IMR-90 (cell line): ENCODE measurements at regions not wholly inside any gene's neighbourhood (a gene's known extent, or its start where the extent isn't known, plus 50 kb on each side); places are given as distances from the start of the nearest gene placed in this dataset.

Experiments
- ATAC-seq: fragments of 200-7000 bp; cut with Tn5 transposase; 2 replicates; pipeline ENCODE4 v1.9.1; 2020; ENCODE audit warnings: low read depth, mild to moderate bottlenecking, moderate library complexity
- BruUV-seq: library from RNA; stranded (reverse); fragments of 400-500 nt; replicated peaks from 2 replicates; lab custom pipeline; 2021; lab: Mats Ljungman, UMichigan
- CTCF ChIA-PET: fragments of 300-600 bp; formaldehyde crosslinking; extraction: SDS; loops from one replicate; lab custom pipeline; 2021; ENCODE audit warnings: antibody characterized with exemption; lab: Yijun Ruan, JAX
- POLR2A ChIA-PET: fragments of 300-600 bp; sonication (Branson Sonifier 250); formaldehyde crosslinking; loops from one replicate; lab custom pipeline; 2022; ENCODE audit warnings: antibody characterized with exemption; ENCODE audit not compliant: unreplicated experiment; lab: Charles Lee
- DNase-seq: peaks from one replicate; pipeline ENCODE4 v3.0.0; 2013
- H2AFZ ChIP-seq: replicated peaks from 2 replicates; pipeline ENCODE3; 2013; ENCODE audit warnings: low read length, mild to moderate bottlenecking; ENCODE audit not compliant: poor library complexity
- H2AK5ac ChIP-seq: 2 replicates; pipeline ENCODE4 v1.6.1; 2013; ENCODE audit warnings: low read depth, low read length, inconsistent platforms
- H2AK9ac ChIP-seq: replicated peaks from 2 replicates; pipeline ENCODE3; 2013; ENCODE audit warnings: mild to moderate bottlenecking, low read depth, low read length, moderate library complexity; ENCODE audit not compliant: poor library complexity
- H2BK120ac ChIP-seq: 2 replicates; pipeline ENCODE4 v1.6.1; 2013; ENCODE audit warnings: low read depth, low read length, inconsistent platforms
- H2BK15ac ChIP-seq: 3 replicates; pipeline ENCODE4 v1.6.1; 2013; ENCODE audit warnings: low read depth, low read length, inconsistent platforms
- H2BK20ac ChIP-seq: 2 replicates; pipeline ENCODE4 v1.6.1; 2013; ENCODE audit warnings: low read depth, mild to moderate bottlenecking, inconsistent platforms, low read length, moderate library complexity
- H2BK5ac ChIP-seq: 2 replicates; pipeline ENCODE4 v1.6.1; 2013; ENCODE audit warnings: mild to moderate bottlenecking, low read depth, low read length, inconsistent platforms; ENCODE audit not compliant: poor library complexity, severe bottlenecking
- H3K14ac ChIP-seq: replicated peaks from 2 replicates; pipeline ENCODE4 v1.6.1; 2013; ENCODE audit warnings: low read depth, low read length, inconsistent platforms
- H3K18ac ChIP-seq: 2 replicates; pipeline ENCODE4 v1.6.1; 2013; ENCODE audit warnings: low read depth, low read length, control low read depth
- H3K23ac ChIP-seq: 2 replicates; pipeline ENCODE4 v1.6.1; 2013; ENCODE audit warnings: low read depth, low read length, inconsistent platforms
- H3K27ac ChIP-seq: 2 replicates; pipeline ENCODE4 v1.5.1; 2013; ENCODE audit warnings: mild to moderate bottlenecking, control low read depth, low read length; ENCODE audit not compliant: insufficient read depth
- H3K27me3 ChIP-seq: 2 replicates; pipeline ENCODE4 v1.6.1; 2013; ENCODE audit warnings: low read length; ENCODE audit not compliant: control insufficient read depth, insufficient read depth
- H3K36me3 ChIP-seq: 2 replicates; pipeline ENCODE4 v1.6.1; 2013; ENCODE audit warnings: low read length, mixed read lengths; ENCODE audit not compliant: control insufficient read depth, insufficient read depth
- H3K4ac ChIP-seq: 2 replicates; pipeline ENCODE4 v1.6.1; 2013; ENCODE audit warnings: low read depth, low read length, inconsistent platforms
- H3K4me1 ChIP-seq: 2 replicates; pipeline ENCODE4 v1.6.1; 2013; ENCODE audit warnings: low read length, mixed read lengths; ENCODE audit not compliant: control insufficient read depth, insufficient read depth
- H3K4me2 ChIP-seq: 2 replicates; pipeline ENCODE4 v1.6.1; 2013; ENCODE audit warnings: low read depth, mild to moderate bottlenecking, control low read depth, low read length, moderate library complexity
- H3K4me3 ChIP-seq: 2 replicates; pipeline ENCODE4 v1.5.1; 2013; ENCODE audit warnings: low read depth, mild to moderate bottlenecking, control low read depth, low read length, moderate library complexity; ENCODE audit not compliant: insufficient read depth
- H3K56ac ChIP-seq: 2 replicates; pipeline ENCODE4 v1.6.1; 2013; ENCODE audit warnings: low read length, inconsistent platforms; ENCODE audit not compliant: insufficient read depth; ENCODE audit errors: extremely low read depth
- H3K79me1 ChIP-seq, 2 experiments: 2 replicates each; pipeline ENCODE4 v1.6.1; 2013; ENCODE audit warnings: low read length in 2 of 2, inconsistent platforms in 1 of 2, low read depth in 1 of 2
- H3K9ac ChIP-seq: 2 replicates; pipeline ENCODE4 v1.6.1; 2013; ENCODE audit warnings: low read depth, low read length, control low read depth
- H3K9me1 ChIP-seq: 2 replicates; pipeline ENCODE4 v1.6.1; 2013; ENCODE audit warnings: low read length, inconsistent platforms; ENCODE audit not compliant: insufficient read depth
- H3K9me3 ChIP-seq: 2 replicates; pipeline ENCODE4 v1.6.1; 2013; ENCODE audit warnings: low read length; ENCODE audit not compliant: control insufficient read depth, insufficient read depth
- H4K20me1 ChIP-seq: 2 replicates; pipeline ENCODE4 v1.6.1; 2013; ENCODE audit warnings: low read length, inconsistent platforms; ENCODE audit not compliant: insufficient read depth
- H4K5ac ChIP-seq: 2 replicates; pipeline ENCODE4 v1.6.1; 2013; ENCODE audit warnings: mild to moderate bottlenecking, low read depth, low read length, control low read depth
- H4K8ac ChIP-seq, 2 experiments: 2 replicates each; pipeline ENCODE4 v1.6.1; 2013; ENCODE audit warnings: low read depth in 2 of 2, low read length in 2 of 2, control low read depth in 1 of 2, inconsistent platforms in 1 of 2
- H4K91ac ChIP-seq: 2 replicates; pipeline ENCODE4 v1.6.1; 2013; ENCODE audit warnings: low read depth, low read length, inconsistent platforms; ENCODE audit not compliant: insufficient read depth
- BHLHE40 ChIP-seq: fragments of 150-350 bp; IDR thresholded peaks from 2 replicates; pipeline ENCODE4 v1.6.1; 2016; ENCODE audit warnings: mild to moderate bottlenecking, low read depth, low read length
- CEBPB ChIP-seq: IDR thresholded peaks from 2 replicates; pipeline ENCODE4 v1.6.1; 2012; ENCODE audit warnings: low read depth, low read length, improper control_type of control experiment
- CHD1 ChIP-seq: IDR thresholded peaks from 2 replicates; pipeline ENCODE4 v1.6.1; 2012; ENCODE audit warnings: low read depth, low read length, improper control_type of control experiment
- CTCF ChIP-seq: conservative IDR thresholded peaks from 2 replicates; pipeline ENCODE4 v1.5.1; 2012; ENCODE audit warnings: mild to moderate bottlenecking, low read depth, low read length, improper control_type of control experiment
- ELK1 ChIP-seq: fragments of 150-350 bp; IDR thresholded peaks from 2 replicates; pipeline ENCODE4 v1.6.1; 2016; ENCODE audit warnings: low read depth, mild to moderate bottlenecking, low read length, moderate library complexity, borderline replicate concordance
- FOS ChIP-seq: fragments of 150-350 bp; IDR thresholded peaks from 2 replicates; pipeline ENCODE4 v1.6.1; 2016; ENCODE audit warnings: low read depth, low read length
- MAFK ChIP-seq: IDR thresholded peaks from 2 replicates; pipeline ENCODE4 v1.6.1; 2012; ENCODE audit warnings: low read depth, low read length, improper control_type of control experiment
- MAZ ChIP-seq: IDR thresholded peaks from 2 replicates; pipeline ENCODE4 v1.6.1; 2012; ENCODE audit warnings: low read depth, mild to moderate bottlenecking, low read length, improper control_type of control experiment, moderate library complexity, borderline replicate concordance
- MXI1 ChIP-seq: IDR thresholded peaks from 2 replicates; pipeline ENCODE4 v1.6.1; 2012; ENCODE audit warnings: low read depth, mild to moderate bottlenecking, low read length, moderate library complexity, borderline replicate concordance
- NFE2L2 ChIP-seq: fragments of 150-350 bp; IDR thresholded peaks from 2 replicates; pipeline ENCODE4 v1.6.1; 2016; ENCODE audit warnings: low read depth, mild to moderate bottlenecking, low read length
- POLR2A ChIP-seq: IDR thresholded peaks from 2 replicates; pipeline ENCODE4 v1.6.1; 2012; ENCODE audit warnings: mild to moderate bottlenecking, low read depth, low read length
- RAD21 ChIP-seq: IDR thresholded peaks from 2 replicates; pipeline ENCODE4 v1.6.1; 2012; ENCODE audit warnings: low read length, improper control_type of control experiment
- RCOR1 ChIP-seq: IDR thresholded peaks from 2 replicates; pipeline ENCODE4 v1.6.1; 2012; ENCODE audit warnings: mild to moderate bottlenecking, low read length, improper control_type of control experiment; ENCODE audit not compliant: insufficient replicate concordance
- RFX5 ChIP-seq: IDR thresholded peaks from 2 replicates; pipeline ENCODE4 v1.8.0; 2012; ENCODE audit warnings: low read depth, mild to moderate bottlenecking, low read length, moderate library complexity
- SMC3 ChIP-seq: fragments of 150-350 bp; IDR thresholded peaks from 2 replicates; pipeline ENCODE4 v1.6.1; 2016; ENCODE audit warnings: low read depth, mild to moderate bottlenecking, antibody characterized with exemption, low read length, moderate library complexity
- USF2 ChIP-seq: fragments of 150-350 bp; IDR thresholded peaks from 2 replicates; pipeline ENCODE4 v1.6.1; 2017; ENCODE audit warnings: mild to moderate bottlenecking, antibody characterized with exemption, low read length, low read depth
- WGBS, 2 experiments: methylation state at CpG; one replicate each; pipeline versions ENCODE4 v1.1.5 to v1.1.7; 2013; ENCODE audit warnings: missing lambda C conversion rate in 2 of 2; ENCODE audit not compliant: insufficient read length in 1 of 2; ENCODE audit errors: extremely low coverage in 2 of 2; 5-methylcytosine and 5-hydroxymethylcytosine counted together
- dilution Hi-C: fragments of 300-500 bp; cut with HindIII; formaldehyde crosslinking; loops from one replicate; pipeline ENCODE4 v1.14.3; 2018; ENCODE audit warnings: low sequenced_read_pairs; ENCODE audit not compliant: unreplicated experiment
- in situ Hi-C: fragments of 300-500 bp; cut with MboI; formaldehyde crosslinking; loops from 3 replicates; pipeline ENCODE4 v1.14.3; 2019; ENCODE audit warnings: low sequenced_read_pairs, inconsistent platforms, mixed read lengths
- intact Hi-C: fragments of 100-400 bp; cut with micrococcal nuclease; formaldehyde crosslinking; loops from 2 replicates; pipeline ENCODE4 v1.10.0; 2022

- in situ Hi-C loops: loop anchor here (10.0 kb wide), 1 partner anchor 240 kb away; no protein-coding TSS in a partner anchor
- H2BK5ac ChIP-seq: no peak overlapping the region
- no peak overlapping the region for H4K8ac ChIP-seq
- H2AFZ ChIP-seq: no peak overlapping the region
- H3K4ac ChIP-seq: no peak overlapping the region
- no CpG with 5 or more reads among the region's 2 CpGs for whole genome bisulfite sequencing, 2 experiments
- CTCF ChIA-PET: no interaction called here
- H2AK5ac ChIP-seq: no peak overlapping the region
- intact Hi-C loops: loop anchor here (5.0 kb wide), 1 partner anchor 613 kb away; no protein-coding TSS in a partner anchor
- no peaks in the 10 kb centered on the region for H3K79me1 ChIP-seq
- H2AK9ac ChIP-seq: no peak overlapping the region
- no peak overlapping the region for H3K14ac ChIP-seq
- H3K9me3 ChIP-seq: no peaks in the 10 kb centered on the region
- no peak overlapping the region for H2BK120ac ChIP-seq
- dilution Hi-C loops: no loop called here
- H3K4me3 ChIP-seq: no peak overlapping the region
- no peak overlapping the region for H3K9ac ChIP-seq
- no peak overlapping the region for H4K91ac ChIP-seq
- H3K27ac ChIP-seq: no peak overlapping the region
- H4K5ac ChIP-seq: no peak overlapping the region
- H3K4me1 ChIP-seq: no peaks in the 10 kb centered on the region
- no peak overlapping the region for H3K56ac ChIP-seq
- DNase-seq: no peak
- no peak overlapping the region for H3K23ac ChIP-seq
- H2BK15ac ChIP-seq: no peak overlapping the region
- no peak for ATAC-seq
- H3K18ac ChIP-seq: no peak overlapping the region
- no TSS peak for BruUV-seq
- POLR2A ChIA-PET: no interaction called here
- TF ChIP-seq MAZ: no peak
- TF ChIP-seq SMC3: no peak
- TF ChIP-seq MXI1: no peak
- no peak for TF ChIP-seq ELK1
- no peak for TF ChIP-seq USF2
- TF ChIP-seq CEBPB: no peak
- TF ChIP-seq CHD1: no peak
- no peak for TF ChIP-seq POLR2A
- no peak for TF ChIP-seq RAD21
- no peak for TF ChIP-seq RCOR1
- no peak for TF ChIP-seq CTCF
- no peak for TF ChIP-seq BHLHE40
- no peak for TF ChIP-seq MAFK
- no peak for TF ChIP-seq RFX5
- no peak for TF ChIP-seq NFE2L2
- TF ChIP-seq FOS: no peak
- no peaks in the 10 kb centered on the region for H3K36me3 ChIP-seq
- no peaks in the 10 kb centered on the region for H3K27me3 ChIP-seq
- H4K20me1 ChIP-seq: no peaks in the 10 kb centered on the region
- H2BK20ac ChIP-seq: no peak overlapping the region
- no peak overlapping the region for H3K4me2 ChIP-seq
- H3K9me1 ChIP-seq: no peaks in the 10 kb centered on the region
Observed at GRCh38 chr18:5604778-5605177, 61.0 kb upstream of the EPB41L3 start.
